Motor neuron (in vitro differentiated cells): ENCODE measurements at regions not wholly inside any gene's neighbourhood (a gene's known extent, or its start where the extent isn't known, plus 50 kb on each side); places are given as distances from the start of the nearest gene placed in this dataset.

Experiments
- ATAC-seq, 8 experiments: fragments of 200-7000 bp; cut with Tn5 transposase; replicated peaks in 6 of 8; 2 replicates each; pipeline ENCODE4 v1.8.0; 2021; ENCODE audit warnings: mild to moderate bottlenecking in 8 of 8, moderate library complexity in 8 of 8
- H3K27ac ChIP-seq, 2 donors: fragments of 250-450 bp; sonication (Bioruptor Pico); 2 replicates each; pipeline ENCODE4 v1.9.0; 2021; ENCODE audit warnings: antibody characterized with exemption in 2 of 2, mild to moderate bottlenecking in 2 of 2, moderate library complexity in 1 of 2
- H3K4me1 ChIP-seq, 2 donors: fragments of 250-450 bp; sonication (Bioruptor Pico); replicated peaks in 1 of 2; 2 replicates each; pipeline ENCODE4 v1.6.1; 2021; ENCODE audit warnings: antibody characterized with exemption in 2 of 2, mild to moderate bottlenecking in 2 of 2, moderate library complexity in 1 of 2
- H3K4me3 ChIP-seq, 5 donors: fragments of 250-450 bp; sonication (Bioruptor Pico); 2 replicates each; pipeline ENCODE4 v1.9.0; 2021; ENCODE audit warnings: antibody characterized with exemption in 5 of 5, mild to moderate bottlenecking in 5 of 5, moderate library complexity in 4 of 5
- WGBS, 10 experiments: fragments of 450-650 bp; shearing (Covaris generic); methylation state at CpG; one replicate each; pipeline ENCODE4 v1.0.0; 2022; 5-methylcytosine and 5-hydroxymethylcytosine counted together
- in situ Hi-C, 9 experiments: fragments of 400-800 bp; cut with MboI; loops; one replicate each; pipeline ENCODE4 v1.15.0; 2021; ENCODE audit warnings: low sequenced_read_pairs in 9 of 9, low pct_unique_long_range_greater_than_20kb in 2 of 9; ENCODE audit not compliant: unreplicated experiment in 9 of 9

DNA sequence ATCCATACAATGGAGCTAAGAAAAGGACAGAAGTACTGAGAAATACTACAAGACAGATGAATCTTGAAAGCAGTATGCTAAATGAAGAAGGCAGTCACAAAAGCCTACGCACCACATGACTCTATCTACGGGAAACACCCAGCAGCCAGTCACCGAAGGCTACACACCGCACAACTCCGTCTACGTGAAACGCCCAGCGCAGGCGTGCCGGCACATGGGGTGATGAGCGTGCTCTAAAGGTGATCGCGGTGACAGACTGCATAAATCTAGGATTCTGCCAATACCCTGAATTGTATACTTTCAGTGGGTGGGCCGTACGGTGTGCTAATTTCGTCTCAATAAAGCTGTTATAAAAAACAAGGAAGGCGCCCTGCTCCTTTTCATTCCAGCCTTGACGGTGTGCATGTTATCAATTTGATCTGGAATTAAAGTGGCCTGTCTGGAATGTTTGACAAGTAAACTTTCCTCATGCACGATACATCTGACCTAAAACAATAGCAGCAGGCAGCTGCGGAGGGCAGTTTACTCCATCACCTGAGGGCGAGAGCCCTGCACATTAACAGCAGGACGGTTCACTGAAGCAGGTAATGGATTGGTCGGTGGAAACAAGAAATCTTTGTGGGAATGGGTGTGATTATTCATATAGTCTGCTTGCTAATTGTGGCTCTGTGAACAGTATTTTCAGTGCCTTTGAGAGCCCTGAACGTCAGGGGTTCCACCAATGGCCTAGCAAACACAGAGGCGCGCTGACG is 86.2 kb upstream of the SALL3 start:
- Histone ChIP-seq H3K27ac (no peak overlapping the region), H3K4me3 (no peak overlapping the region), H3K4me1 (no peaks in the 10 kb centered on the region)
- no peak for ATAC-seq
- in situ Hi-C loops, result no loop called here
- WGBS, 10 experiments, result 19 to 96% (median 86%) methylated on average over 2 to 23 of the region's 27 CpGs; no CpG with 5 or more reads in 1 of the 10 experiments

DNA sequence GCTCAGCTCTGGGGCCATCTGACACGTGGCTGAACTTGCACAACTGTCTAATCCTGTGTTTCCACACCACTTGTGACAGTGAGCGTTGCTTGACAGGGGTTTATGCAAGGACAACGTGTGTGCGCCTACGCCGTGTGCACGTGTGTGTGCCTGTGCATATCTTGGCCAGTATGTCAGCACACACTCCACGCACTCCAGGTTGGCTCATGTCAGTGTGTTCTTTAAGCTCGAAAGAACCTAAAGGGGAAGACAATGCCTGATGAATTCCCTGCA is 85.6 kb upstream of the SALL3 start:
- ATAC-seq, result no peak
- Histone ChIP-seq H3K4me1 (no peaks in the 10 kb centered on the region), H3K4me3 (no peak overlapping the region), H3K27ac (no peak overlapping the region)
- in situ Hi-C loops, result no loop called here
- WGBS, 10 experiments, result 78 to 90% (median 82%) methylated on average over 3 to 8 of the region's 9 CpGs; no CpG with 5 or more reads in 6 of the 10 experiments

DNA sequence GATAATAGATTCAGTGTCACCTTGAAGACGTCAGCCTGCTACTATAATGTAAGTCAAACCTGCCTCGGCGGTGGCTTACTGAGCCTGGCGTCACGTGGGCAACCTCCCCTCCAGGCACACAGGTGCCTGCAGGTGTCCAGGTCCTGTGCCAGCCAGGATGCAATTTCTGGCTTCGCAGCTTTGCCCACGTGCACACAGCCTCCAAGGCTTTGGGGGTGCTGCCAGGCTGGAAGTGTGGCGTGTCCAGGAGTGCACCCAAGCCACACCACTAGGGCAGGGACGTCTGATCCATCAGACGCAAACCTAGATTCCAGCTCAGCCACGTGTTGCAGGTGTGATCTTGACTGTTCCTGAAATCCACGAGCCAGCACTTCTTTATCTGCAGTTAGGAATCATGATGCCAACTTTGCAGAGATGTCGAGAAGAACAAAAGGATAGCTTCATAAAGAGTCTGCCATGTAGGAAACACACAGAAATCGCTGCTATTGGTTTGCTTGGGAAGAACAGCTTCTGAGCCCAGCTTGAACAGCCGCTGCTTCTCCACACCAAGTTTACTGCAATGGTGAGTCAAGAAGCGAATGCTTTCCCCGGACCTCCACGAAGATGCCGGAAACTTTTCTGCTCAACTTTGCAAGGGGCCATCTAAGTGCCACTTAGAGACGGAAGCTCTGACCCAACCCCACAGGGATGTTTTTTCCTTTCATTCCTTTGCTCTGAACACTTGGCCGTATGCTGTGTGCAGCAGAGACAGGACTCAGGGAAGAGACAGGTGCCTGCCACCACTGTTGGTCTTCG is 84.2 kb upstream of the SALL3 start:
- Histone ChIP-seq H3K4me3 (no peak overlapping the region), H3K27ac (no peak overlapping the region), H3K4me1 (no peaks in the 10 kb centered on the region)
- in situ Hi-C loops, result no loop called here
- no peak for ATAC-seq
- 29 to 93% (median 75%) methylated on average over 1 to 13 of the region's 22 CpGs; no CpG with 5 or more reads in 2 of the 10 experiments for WGBS, 10 experiments

DNA sequence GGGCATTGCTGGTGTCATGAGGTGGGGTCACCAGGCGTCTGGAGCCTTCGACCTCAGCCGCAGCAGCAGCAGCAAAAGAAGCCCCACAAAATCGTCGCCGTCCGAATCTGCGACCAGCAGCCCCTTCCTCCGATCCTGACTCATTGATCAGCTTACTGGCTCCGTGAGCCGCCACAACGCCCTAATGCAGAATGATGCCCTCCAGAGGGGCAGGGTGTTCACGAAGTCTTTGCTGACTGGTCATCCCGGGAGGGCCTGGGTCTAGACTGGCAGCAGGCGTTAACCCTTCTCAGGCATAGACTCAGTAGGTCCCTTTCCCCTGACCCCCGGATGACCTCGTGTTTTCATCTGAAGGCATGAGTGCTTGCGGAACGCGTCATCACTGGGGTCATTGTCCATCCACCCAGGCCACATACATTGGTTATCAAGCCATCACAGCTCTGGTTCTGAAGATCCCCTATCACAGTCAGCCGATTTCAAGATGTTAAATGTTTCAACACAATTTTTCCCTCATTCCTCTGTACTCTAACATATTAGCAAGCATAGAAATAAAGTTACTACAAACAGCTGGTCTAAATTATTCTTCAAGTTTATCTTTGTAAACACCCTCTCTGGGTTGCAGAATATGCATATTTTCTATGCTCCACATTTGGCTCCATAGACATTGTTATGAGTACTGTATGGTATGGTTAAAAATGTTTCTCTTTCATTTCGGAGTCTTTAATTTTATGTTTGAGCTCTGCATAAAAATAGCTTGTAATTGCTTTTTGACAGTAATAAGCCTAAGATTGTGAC is 83.3 kb upstream of the SALL3 start:
- Histone ChIP-seq H3K27ac (no peak overlapping the region), H3K4me3 (no peak overlapping the region), H3K4me1 (no peaks in the 10 kb centered on the region)
- in situ Hi-C loops, result no loop called here
- WGBS, 10 experiments, result 0 to 100% (median 80%) methylated on average over 1 to 9 of the region's 22 CpGs; no CpG with 5 or more reads in 1 of the 10 experiments
- no peak for ATAC-seq

DNA sequence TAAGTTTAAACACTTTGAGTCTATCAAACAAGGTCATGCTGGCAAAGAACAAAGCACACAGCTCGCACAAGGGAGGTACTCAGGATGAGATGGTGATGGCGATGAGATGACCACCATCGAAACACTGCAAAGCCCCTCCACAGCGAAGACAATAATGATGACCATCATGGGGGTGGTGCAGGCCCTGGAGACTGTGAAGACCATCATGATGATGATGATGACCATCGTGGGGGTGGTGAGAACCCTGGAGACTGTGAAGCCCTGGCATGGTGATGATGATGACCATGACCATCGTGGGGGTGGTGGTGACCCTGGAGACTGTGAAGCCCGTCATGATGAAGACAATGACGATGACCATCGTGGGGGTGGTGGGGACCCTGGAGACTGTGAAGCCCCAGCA is 81.6 kb upstream of the SALL3 start:
- no peak for ATAC-seq
- WGBS, 10 experiments, result 0 to 100% (median 87%) methylated on average over 2 to 5 of the region's 9 CpGs; no CpG with 5 or more reads in 4 of the 10 experiments
- Histone ChIP-seq H3K27ac (no peak overlapping the region), H3K4me1 (no peaks in the 10 kb centered on the region), H3K4me3 (no peak overlapping the region)
- in situ Hi-C loops, result no loop called here

DNA sequence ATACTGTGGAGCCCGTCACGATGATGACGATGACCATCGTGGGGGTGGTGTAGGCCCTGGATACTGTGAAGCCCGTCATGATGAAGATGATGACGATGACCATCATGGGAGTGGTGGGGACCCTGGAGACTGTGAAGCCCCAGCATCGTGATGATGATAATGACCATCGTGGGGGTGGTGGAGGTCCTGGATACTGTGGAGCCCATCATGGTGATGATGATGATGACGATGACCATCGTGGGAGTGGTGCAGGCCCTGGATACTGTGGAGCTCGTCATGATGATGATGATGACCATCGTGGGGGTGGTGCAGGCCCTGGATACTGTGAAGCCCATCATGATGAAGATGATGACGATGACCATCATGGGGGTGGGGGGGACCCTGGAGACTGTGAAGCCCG is 81.0 kb upstream of the SALL3 start:
- no peak for ATAC-seq
- H3K27ac ChIP-seq, result no peak overlapping the region
- in situ Hi-C loops, result no loop called here
- no peak overlapping the region for H3K4me3 ChIP-seq
- H3K4me1 ChIP-seq, result no peaks in the 10 kb centered on the region
- 28 to 97% (median 80%) methylated on average over 1 to 4 of the region's 14 CpGs; no CpG with 5 or more reads in 4 of the 10 experiments for WGBS, 10 experiments

DNA sequence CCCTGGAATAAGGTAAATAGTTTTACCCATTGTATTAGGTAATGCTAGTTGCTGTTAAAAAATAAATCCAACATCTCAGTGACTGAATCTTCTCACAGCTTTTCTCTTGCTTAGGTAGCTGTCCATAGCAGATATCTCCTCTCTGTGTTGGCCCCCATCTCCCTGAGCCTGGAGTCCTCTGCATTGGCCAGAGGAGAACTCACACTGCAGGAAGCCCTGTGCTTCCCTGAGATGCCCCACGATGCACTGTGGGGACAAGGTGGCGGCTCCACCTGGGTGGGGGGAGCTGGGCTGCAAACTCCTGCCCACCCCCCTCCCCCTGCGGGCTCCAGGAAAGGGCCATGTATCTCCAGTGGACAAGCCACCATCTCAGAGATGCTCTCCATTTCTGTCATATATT is 80.4 kb upstream of the SALL3 start:
- no peak for ATAC-seq
- Histone ChIP-seq H3K27ac (no peak overlapping the region), H3K4me1 (no peaks in the 10 kb centered on the region), H3K4me3 (no peak overlapping the region)
- WGBS, 10 experiments, result 80 to 100% methylated on average over 1 of the region's 3 CpGs; no CpG with 5 or more reads in 8 of the 10 experiments
- in situ Hi-C loops, result no loop called here

DNA sequence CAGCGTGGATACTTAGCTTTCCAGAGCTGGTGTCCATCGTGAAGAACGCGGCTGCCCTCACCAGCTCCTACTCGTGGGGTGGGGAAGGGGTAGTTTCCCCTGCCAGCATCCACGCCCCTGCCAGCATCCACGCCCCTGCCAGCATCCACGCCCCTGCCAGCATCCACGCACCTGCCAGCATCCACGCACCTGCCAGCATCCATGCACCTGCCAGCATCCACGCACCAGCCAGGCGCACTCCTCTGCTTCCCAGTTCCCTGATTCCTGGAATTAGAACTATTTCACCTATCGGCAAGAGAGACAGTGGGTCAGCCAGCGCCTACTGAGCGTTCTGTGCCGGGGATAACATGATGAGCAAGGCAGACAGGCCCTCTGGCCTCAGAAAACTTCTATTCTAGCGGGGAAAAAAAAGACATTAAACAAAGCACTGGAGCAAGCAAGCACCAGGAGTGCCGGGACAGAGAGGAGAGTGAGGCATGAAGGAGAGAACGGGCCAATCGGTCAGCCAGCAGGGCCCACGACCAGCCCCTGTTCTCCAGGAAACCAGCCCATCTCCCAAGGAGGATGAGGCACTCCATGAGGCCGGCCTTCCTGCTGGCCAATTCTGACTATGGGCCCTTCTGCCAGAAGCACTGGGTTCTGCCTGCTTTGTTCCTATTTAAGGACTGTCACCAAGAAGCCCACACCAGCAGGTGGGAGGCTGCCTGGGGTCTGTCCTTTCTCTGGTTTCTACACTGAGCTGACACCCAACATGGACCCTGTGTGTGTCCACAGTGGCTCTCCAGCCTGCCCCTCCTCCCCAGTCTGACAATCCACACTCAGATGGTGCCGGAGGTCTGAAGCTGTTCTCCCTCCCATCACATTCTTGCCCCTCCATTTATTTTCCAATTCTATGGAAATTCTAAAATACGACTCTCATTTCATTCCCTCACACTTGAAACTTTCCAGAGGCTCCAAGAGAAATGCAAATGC is 78.4 kb upstream of the SALL3 start:
- in situ Hi-C loops, result no loop called here

DNA sequence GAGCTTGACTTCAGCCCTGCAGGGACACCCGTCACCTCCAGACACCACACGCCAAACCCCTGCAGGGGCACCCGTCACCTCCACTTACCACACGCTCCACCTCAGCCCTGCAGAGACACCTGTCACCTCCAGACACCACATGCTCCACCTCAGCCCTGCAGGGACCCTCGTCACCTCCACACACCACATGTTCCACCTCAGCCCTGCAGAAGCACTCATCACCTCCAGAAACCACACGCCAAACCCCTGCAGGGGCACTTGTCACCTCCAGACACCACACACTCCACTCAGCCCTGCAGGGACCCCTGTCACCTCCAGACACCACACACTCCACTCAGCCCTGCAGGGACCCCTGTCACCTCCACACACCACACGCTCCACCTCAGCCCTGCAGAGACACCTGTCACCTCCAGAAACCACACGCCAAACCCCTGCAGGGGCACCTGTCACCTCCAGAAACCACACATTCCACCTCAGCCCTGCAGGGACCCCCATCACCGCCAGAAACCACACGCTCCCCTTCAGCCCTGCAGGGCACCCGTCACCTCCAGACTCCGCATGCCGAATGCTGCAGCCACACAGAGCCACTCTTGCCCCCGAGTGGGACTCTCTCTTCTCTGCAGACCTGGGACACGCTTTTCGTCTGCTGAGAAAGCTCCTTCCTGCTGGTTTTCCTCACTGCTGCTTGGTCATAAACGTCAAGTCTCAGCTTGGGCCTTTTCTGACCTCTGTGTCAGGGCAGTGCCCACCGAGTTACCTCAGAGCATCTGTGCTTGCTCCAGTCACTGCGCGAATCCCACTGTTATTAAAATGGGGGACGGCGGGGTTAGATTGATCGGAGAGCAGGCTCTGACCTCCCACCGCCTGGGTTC is 77.5 kb upstream of the SALL3 start:
- no peak overlapping the region for H3K27ac ChIP-seq
- no peak overlapping the region for H3K4me3 ChIP-seq
- ATAC-seq, result no peak
- in situ Hi-C loops, result no loop called here
- 10 to 77% (median 60%) methylated on average over 3 to 12 of the region's 24 CpGs; no CpG with 5 or more reads in 3 of the 10 experiments for WGBS, 10 experiments
- H3K4me1 ChIP-seq, result no peaks in the 10 kb centered on the region

More for the DNA sequence above, 78.4 kb upstream of the SALL3 start:
- 27 to 100% (median 67%) methylated on average over 1 to 10 of the region's 24 CpGs; no CpG with 5 or more reads in 1 of the 10 experiments for WGBS, 10 experiments
- no peaks in the 10 kb centered on the region for H3K4me1 ChIP-seq
- ATAC-seq, result no peak
- H3K27ac ChIP-seq, result no peak overlapping the region
- H3K4me3 ChIP-seq, result no peak overlapping the region

DNA sequence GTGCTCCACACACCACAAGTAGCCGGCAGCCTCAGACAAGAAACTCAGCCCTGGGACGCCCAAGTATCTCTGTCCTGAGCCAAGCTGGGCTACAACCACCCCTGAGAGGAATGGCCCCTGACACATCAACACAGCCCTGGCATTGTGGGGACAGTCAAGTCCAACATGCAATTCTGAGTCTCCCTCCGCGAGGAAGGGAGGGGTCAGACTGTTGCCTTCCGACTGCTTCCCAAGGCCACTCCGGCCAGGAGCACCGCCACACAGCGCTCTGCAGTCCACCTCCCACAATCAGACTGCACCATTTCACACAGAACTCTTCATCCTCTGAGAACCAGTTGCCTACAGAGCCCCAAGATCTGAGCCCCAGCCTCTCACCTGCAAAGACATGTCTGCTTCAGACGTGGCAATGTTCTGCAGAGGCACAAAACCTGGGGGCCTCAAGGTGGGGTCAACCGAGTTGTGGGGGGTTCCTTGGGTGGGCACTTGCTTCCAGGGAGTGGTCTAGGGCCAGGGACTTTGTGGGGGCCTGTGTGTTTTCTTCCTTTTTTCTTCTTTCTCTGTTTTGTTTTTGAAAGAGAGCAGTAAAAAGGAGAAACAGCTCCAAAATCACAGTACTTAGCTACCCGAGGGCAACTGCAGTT is 76.7 kb upstream of the SALL3 start:
- Histone ChIP-seq H3K27ac (no peak overlapping the region), H3K4me1 (no peaks in the 10 kb centered on the region), H3K4me3 (no peak overlapping the region)
- ATAC-seq, result no peak
- in situ Hi-C loops, result no loop called here
- whole genome bisulfite sequencing, 10 experiments, result 29 to 93% (median 68%) methylated on average over 1 to 8 of the region's 11 CpGs; no CpG with 5 or more reads in 4 of the 10 experiments

DNA sequence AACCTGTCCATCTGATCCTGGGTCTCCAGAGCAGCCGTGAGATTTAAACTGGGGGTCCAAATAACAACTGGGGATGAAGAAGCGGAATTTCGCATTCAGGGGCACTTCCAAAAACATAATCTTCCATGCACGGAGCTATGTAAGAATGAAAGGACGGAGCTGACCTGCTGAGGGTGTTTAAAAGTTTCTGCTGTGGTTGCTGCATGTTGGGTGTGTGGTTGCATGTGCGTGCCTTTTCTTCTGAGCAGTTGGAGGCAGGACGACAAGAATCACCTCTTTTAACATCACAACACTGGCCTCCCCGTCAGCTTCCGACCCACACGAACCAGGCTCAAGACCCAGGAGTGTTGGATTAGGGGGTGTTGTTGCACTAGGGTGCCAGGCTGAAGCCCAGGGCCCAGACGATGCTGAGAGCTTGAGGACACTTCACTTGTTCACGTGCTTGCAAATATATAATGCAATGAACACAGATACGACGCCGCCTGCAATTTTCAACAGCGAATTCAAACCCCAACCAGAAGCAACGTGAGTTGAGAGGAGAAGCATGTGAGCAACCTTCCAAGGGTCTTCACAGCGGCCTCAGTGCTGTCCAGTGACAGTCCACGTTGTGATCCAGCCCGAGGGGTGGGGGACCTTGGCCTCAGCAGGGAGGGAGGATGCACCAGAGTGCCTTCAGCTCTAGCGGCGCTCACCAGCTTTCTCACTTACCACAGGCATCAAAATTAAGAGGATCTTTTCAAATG is 76.0 kb upstream of the SALL3 start:
- ATAC-seq, result no peak
- in situ Hi-C loops, result no loop called here
- H3K4me3 ChIP-seq, result no peak overlapping the region
- no peaks in the 10 kb centered on the region for H3K4me1 ChIP-seq
- 10 to 90% (median 76%) methylated on average over 2 to 18 of the region's 22 CpGs; no CpG with 5 or more reads in 3 of the 10 experiments for WGBS, 10 experiments
- H3K27ac ChIP-seq, result no peak overlapping the region
